NCI-H187 treated with DMSO at 0.1 percent for 48 hours (cell line): ENCODE measurements at regions not wholly inside any gene's neighbourhood (a gene's known extent, or its start where the extent isn't known, plus 50 kb on each side); places are given as distances from the start of the nearest gene placed in this dataset.

Experiments used
- DNase-seq: peaks from one replicate; lab custom pipeline; 2025; lab: John Stamatoyannopoulos, UW

DNA sequence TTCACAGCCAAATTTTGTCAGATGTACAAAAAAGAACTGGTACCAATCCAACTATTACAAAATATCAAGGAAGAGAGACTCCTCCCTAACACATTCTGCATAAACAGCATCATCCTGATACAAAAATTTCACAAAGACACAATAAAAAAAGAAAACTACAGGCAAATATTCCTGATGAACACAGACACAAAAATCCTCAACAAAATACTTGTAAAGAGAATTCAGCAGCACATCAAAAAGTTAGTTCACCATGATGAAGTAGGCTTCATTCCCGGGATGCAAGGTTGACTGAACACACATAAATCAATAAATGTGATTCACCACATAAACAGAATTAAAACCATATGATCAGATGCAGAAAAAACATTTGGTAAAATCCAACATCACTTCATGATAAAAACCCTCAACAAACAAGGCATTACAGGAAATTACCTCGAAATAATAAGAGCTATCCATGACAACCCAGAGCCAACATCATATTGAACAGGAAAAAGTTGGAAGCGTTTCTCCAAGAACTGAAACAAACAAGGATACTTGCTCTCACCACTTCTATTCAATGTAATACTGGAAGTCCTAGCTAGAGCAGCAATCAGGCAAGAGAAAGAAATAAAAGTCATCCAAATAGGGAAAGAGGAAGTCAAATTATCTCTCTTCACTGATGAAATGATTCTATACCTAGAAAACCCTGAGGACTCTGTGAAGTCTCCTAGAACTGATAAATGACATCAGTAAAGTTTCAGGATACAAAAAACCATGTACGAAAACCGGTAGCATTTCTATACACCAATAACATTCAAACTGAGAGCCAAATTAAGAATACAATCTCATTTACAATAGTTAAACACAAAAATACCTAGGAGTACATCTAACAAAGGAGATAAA lies 223.1 kb downstream of the REEP3 start:
- DNase-seq, result no peak

DNA sequence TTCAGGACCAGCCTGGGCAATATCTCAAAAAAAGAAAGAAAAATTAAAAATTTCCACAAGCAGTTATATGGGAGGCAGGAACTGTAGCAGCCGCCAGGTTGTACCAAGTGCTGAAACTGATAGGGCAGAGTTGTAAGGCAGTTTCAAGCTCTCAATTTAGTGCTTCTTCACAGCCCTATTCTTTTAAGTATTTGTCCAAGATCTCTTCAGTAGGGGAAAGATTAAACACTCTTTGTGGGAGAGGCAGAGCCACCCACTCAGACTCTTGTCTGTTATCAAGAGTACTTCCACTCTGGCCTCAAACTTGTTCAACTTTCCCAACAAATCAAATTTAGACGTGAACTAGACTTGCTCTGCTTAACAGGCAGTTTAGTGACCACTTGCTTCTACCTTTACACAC lies 228.7 kb downstream of the REEP3 start:
- no peak for DNase-seq

DNA sequence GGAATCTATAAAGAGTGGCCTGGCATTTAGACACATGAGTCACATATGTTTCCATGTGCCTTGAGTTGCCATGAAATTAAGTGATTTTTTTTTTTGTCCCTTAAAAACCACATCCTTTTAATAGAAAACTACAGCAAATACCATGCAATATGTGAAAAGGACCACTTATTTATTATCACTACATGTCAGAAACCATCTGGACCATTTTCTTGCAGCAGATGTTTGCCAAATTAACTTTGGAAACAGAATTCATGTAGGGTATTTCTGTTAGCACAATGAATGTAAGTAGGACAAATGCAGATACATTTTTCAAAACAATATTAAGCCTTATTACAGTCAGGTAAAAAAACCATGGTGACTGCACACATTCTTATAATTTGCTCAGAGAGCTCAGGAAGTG lies 230.6 kb downstream of the REEP3 start:
- no peak for DNase-seq

DNA sequence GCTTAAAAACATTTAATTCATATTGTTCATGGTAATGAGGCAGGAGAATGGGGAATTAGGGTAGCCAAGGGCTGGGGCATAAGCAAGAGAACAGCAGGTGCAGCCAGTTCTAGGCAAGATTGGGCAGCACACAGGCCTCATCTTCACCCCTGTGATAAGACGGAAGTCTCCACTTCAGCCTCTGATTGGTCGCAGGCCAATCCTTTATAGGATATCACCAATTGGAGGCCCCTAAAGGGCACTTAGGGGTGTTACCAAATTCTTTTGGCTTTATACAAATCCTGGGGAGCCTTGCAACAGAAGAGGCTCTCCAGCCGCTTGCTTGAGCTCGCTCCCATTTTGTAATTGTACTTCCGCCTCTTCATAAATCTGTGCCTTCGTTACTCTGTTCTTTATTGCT lies 231.1 kb downstream of the REEP3 start:
- no peak for DNase-seq

DNA sequence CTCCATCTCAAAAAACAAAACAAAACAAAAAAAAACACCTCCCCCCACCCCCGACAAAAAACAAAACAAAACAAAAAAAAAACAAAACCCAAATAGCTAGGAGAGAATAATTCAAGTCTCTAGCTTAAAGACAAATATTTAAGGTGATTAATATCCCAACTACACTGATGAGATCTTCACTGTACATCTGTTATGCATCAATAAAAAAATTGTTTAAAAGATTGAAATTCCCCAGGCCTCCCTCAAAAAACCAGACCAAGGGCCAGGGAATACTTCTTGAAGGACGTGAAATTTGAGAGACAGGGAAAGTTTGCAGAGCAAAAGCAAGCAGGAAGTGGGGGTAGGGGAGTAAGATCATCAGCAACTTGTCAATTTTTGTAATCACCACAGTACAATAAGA lies 232.6 kb downstream of the REEP3 start:
- DNase-seq, result no peak

DNA sequence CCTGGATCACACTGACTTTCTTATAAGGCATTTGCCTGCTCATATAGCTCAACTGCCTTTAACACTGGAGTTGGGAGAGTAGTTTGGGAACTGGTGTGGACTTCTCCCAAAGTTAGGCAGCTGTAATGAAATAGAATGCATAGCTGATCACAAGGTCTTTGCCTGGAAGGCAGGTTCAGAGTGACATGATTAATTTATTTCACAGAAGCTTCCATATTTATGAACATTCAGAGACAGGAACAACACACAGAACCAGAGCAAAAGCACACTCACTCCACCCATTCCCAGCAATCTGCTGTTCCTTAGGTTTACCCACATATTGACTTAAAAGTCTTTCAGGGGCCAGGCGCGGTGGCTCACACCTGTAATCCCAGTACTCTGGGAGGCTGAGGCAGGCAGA lies 234.2 kb downstream of the REEP3 start:
- DNase-seq, result no peak

DNA sequence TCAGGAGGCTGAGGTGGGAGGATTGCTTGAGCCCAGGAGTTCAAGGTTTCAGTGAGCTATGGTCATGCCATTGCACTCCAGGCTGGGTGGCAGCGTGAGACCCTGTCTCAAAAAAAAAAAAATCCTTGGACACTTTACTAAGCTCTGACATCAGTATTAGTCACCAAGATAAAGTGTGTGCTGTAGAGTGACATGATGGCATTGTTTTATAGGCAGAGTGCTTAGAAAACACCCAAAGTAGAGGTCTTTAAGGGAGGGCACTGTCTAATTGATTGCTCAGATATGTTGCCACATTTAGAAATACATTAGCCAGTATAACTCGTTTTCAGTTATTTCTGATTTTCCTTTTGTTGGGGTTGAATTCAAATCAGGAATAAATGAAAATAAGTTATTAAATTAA lies 235.9 kb downstream of the REEP3 start:
- no peak for DNase-seq

DNA sequence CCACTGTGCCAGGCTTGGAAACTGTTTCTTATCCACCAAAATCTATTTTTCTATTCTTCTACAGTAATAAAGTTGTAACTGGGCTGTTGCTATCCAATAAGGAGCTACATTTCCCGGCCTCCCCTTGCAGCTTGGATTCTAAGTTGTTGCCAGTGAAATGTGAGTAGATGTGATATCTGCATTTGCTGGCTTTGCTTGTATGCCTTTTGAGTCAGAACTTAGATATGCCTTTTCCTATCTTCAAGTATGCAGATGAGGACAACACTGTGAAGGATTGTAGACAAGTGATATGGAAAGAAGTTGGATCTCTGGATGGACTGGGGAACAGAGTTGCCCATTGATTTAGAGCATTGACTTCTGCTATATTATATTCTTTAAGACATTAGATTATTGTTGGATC lies 236.9 kb downstream of the REEP3 start:
- no peak for DNase-seq

DNA sequence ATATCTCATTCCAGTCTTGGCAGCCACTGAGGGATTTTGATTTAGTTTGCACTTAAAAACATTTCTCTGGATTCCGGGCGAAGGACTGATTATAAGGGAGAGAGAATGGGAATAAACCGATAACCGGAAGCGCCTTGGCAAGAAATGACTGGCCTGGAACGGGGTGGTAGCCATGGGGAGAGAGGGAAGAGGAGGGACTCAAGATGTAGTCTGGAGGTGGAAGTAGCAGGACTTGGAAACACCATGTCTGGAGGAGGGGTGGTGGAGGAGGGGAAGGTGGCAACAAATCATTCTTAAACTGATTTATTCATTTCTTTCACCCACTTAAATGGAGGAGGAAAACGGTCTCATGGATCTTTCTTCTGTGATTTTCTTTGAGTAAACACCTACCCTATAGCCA lies 238.1 kb downstream of the REEP3 start:
- DNase-seq, result no peak

DNA sequence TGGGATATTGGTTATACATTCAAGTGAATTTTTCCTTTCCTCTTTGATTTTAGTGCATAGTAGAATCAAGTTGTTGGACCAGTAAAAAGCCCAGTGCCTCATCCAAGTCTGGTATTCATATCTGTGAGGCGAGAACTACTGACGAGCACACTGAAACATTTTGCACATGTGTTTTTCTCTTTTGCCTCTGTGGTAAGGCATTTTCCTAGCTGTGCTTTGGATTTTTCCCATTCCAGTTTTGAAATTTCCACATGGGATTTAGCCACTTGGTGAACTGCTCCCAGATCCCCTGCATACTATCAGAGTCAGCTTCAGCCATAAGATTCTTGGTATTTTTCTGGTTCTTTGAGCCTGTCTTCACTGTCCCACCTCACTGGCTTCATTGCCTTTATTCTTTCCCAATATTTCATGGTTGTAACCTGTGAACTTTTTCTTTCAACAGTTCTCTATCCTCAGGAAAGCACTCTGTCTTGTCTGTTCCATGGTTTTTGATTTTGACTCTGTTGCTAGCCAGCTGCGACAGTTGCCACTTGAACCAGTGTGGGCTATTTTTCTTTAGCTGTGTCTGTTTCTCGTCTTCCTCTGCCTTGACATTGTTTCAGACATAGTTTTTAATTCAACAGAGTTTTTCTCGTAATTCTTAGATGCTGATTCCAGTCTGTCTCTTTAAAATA lies 239.0 kb downstream of the REEP3 start:
- no peak for DNase-seq

DNA sequence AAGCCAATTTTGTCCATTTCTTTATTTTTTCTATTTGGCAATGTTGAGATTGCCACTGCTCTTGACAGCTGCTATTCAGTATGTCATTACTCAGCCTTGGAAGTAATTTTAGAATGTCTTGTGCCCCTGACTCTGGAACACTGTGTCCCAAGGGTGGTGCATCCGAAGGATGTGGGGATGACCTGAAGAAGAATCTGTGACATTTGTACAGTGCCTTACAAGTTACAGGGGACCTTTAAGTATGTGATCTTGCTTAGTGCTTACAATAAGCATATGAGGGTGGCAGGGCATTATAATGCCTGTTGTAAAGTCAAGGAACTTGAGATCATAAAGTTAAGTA lies 239.5 kb downstream of the REEP3 start:
- no peak for DNase-seq

DNA sequence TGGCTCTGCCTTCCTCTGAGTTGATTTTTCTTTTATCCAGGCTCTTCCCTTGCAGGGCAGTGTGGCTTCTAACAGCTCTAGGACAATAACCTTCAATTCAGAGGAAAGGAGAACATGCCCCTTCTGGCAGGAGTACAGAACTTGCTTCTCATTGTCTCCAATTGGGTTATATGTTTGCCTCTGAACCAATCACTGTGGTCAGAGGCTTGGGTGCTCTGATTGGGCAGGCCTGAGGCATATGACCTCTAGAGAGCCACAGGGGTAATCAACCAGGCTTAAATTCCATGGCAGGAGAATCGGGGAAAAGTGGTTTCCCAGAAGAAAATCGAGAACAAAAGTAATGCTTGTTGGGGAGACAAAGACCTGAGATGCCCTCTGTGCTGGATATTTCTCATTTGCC lies 240.0 kb downstream of the REEP3 start:
- DNase-seq, result no peak

DNA sequence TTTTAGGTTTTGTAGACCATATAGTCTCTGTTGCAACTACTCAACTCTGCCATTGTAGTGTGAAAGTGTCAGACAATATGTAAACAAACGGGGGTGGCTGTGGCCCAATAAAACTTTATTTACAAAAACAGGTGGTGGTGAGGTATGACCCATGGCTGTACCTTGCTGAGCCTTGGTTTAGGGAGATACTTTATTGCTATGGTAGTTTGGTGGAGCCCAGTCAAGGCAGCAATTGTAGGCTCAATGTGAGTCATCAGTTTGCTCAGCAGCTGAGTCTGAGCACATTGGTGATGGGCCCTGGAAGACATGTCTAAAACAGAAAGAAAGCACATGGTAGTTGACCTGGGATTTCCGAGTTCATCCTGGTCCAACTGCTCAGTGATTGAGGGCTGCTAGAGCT lies 242.5 kb downstream of the REEP3 start:
- no peak for DNase-seq

DNA sequence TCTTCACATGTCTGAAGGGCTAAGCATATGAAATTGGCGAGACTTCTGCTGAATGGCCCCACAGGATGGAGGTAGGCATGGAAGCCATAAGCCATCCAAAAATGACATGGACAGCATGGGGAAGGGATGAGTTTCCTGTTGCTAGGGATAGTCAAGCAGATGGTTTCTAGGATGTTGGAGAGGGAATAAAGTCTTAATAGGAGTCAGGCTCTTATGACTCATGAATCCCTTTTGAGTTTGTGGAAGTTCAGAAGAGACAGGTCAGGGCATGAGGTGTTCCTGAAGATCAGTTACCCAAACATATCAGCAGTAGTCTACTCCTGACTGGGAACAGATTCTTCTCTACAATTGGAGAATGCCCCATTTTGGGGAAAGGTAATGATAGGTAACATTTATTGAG lies 243.9 kb downstream of the REEP3 start:
- DNase-seq, result no peak

DNA sequence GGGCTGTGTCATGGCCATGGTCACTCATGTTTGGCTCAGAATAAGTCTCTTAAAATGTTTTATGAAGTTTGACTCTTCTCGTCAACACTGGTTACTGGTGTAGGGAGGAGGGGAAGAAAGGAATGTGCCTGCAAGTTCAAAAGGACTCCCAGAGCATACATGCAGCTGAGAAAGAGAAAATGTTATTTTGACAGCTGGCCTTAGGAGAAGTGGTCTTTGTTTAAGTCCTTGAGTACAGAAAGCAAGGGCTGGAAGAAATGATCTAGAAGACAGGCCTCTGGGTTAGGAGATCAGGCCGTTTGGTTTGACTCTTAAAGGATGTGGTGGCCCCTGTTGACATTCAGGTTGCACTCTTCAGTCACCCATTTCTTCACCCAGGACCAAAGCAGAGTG lies 245.5 kb downstream of the REEP3 start:
- DNase-seq, result no peak

DNA sequence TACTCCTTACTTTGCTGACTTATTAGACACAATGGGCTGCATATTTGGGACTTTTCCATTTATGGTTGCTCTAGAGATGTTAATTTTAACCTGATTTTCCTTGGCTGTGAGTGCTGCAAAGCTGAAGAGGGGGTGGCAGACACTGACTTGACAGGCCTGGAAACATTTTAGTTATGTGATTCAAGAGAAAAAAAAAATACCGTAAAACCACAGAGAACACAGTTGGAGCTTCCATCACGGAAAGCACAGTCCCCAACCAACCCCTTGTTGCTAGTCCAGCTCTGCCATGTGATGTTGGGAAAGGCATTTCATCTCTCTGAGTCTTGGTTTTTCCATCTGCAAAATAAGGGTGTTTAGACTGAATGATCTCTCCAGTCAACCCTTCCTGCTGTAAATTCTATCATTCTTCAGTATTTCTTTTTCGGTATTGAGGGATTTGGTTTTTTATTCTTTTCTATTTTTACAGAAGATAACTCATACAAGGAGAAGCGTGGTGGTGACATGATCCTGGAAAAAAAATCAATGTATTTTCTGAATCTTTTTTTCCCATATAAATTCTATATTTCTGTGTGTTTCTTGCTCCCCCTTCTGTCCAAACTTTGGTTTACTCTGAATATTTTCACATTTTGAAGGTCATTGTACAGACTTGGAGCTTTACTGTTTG lies 246.1 kb downstream of the REEP3 start:
- no peak for DNase-seq

DNA sequence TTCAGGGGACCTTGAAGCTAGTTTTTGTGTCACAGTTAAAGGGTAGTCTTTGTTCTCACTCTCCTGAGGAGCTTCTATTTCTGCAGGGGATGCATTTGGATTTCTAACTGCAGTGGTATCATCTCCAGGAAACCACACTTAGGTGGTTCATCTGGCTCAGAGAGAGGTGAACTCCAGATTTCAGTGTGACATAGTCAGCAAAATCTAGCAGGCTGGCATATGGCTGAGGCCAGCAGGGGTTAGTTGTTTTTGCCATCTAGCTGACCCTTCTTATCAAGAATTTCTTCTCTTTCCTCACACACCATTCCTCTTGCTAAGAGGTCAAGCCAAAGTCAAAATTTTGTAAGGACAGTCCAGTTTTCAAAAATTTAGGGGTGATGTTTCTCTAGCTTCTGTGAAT lies 248.2 kb downstream of the REEP3 start:
- DNase-seq, result no peak

DNA sequence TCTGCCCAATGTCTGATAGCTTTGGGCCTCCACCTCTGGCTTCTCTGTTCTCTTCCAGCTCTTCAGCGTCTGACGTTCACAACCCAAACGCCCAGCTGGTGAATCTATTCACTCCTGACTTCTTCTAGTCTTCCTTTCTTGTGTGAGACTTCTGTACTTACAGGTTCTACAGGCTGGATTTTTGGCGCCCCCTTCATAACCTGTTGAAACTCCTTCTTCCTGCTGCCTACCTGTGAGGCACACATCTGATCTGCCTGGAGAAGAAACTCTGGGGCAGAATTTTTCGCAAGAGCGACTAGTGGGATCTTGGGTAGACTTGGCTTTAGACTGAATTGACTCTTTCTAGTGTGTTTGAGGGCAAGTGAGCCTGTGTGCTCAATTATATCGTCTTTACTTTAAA lies 249.3 kb downstream of the REEP3 start:
- no peak for DNase-seq

DNA sequence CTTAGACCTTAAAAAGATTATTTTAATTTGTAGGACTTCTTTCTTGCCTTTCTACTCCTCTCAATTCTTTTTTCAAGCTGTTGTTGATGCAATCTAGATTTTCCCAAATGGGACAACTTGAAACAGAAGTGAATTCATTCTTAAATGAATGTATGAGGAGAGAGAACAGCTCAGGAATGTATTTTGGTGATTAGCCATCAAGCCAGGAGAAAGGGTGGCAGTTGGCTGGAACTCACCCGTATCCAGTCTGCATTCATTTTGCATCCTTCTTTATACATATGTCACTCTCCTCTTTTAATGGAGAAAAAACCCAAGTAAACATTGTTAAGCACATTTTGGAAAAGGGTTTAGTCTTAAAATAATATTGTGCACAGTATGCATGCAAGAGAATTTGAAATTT lies 251.3 kb downstream of the REEP3 start:
- no peak for DNase-seq

DNA sequence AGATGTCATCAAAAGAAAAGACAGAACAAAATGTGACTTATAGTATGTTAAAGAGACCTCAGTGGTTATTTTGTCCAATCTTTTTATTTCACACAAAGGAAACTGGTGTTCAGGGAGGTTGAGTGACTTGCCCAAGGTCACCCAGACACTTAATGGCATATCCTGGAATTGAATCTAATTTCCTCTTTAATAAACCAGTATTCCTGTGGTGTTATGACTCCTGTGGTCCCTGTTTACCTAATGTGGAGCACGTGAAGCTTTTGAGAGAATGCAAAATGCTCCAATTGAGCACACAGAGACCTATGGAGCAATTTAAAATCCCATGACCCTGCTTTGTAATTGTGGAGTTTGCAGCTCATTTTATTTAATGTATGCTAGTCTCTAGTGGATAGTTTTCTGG lies 251.9 kb downstream of the REEP3 start:
- no peak for DNase-seq

DNA sequence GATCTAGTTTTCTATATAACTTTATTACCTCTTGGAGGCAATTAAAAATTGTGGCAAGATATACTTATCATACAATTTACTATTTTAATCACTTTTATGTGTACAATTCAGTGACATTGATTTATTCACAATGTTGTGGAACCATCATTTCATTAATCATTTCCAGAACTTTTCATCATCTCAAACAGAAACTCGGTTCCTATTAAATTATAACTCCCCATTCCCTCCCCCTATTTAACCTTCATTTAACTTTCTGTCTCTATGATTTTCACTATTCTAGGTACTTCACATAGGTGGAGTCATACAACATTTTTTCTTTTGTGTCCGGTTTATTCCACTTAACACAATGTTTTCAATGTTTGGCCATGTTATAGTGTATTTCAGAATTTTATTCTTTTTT lies 252.8 kb downstream of the REEP3 start:
- no peak for DNase-seq

DNA sequence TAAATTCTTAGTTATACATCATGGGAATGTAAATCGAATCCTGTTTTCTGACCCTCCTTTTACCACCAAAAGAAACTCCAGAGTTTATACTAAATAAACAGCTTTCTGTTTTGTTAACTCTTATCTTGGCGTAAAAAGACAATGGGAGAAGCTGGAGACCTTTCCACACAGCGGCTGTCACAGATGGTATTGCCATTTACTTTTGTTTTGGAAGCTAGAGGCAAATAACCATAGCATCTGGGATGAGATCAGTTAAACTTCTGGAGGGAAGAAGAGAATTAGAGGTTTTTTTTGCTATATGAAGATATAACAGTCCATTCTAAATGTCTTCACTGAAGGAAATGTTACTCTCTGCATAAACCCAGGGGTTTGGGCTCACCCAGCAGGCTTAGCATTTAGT lies 258.9 kb downstream of the REEP3 start:
- DNase-seq, result no peak

DNA sequence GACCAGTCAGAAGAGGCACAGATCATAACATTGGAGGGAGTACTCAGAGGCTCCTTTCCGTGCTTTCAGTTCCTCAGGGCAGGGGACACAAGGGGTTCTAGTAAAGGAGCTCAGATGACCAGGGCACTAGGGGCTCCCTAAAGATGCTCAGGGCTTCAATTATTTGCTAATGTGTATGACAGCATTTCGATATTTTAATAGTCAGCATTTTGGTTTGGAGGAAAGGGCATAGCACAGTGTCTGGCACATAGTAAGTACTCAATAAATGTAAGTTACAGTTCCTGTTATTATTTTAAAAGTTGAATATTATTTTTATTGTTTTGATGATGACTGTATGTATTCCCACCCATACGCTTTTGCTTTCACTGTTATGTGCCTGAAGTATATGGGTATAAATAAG lies 260.0 kb downstream of the REEP3 start:
- no peak for DNase-seq
